ENCODE measurements at regions not wholly inside any gene's neighbourhood (a gene's known extent, or its start where the extent isn't known, plus 50 kb on each side); places are given as distances from the start of the nearest gene placed in this dataset.

DNA sequence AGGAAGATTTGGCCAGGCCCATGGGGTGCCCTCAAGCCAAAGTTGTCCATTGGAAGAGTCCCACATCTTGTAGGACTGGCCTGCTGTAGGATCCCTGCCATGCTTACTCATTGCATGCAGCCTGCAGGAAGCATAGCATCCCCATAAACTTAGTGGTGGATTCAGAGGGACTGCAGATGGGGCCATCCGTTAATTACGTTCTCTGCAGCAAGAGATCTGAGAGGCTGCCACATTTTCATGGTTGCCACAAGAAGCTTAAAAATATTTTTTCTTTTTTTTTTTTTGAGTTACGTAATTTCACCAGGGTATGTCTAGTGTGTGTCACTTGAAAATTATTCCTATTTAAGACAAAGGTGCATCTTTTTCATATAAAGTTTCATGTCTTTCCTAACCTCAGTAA lies 329.7 kb upstream of the USP24 start:
- intact Hi-C loops (cut with micrococcal nuclease) = no loop called here
- Histone ChIP-seq H3K36me3 (ENCODE audit: control insufficient read depth, insufficient read depth, low read length) (no peaks in the 10 kb centered on the region), H3K4me1 (ENCODE audit: control insufficient read depth, insufficient read depth, low read length) (no peaks in the 10 kb centered on the region), H3K4me3 (ENCODE audit: low read length) (no peak overlapping the region), H3K27me3 (ENCODE audit: control insufficient read depth, insufficient read depth, low read length) (no peaks in the 10 kb centered on the region), H3K27ac (ENCODE audit: low read length) (no peak overlapping the region), H3K9me3 (ENCODE audit: control insufficient read depth, insufficient read depth, low read length) (no peaks in the 10 kb centered on the region)
- 85% methylated on average over 2 of the region's 3 CpGs for WGBS (ENCODE audit: insufficient coverage)
- no peak for TF ChIP-seq CTCF (IDR thresholded peaks at IDR 0.05)
- H3K4me1 Mint-ChIP-seq = no peaks in the 10 kb centered on the region
- H3K27ac Mint-ChIP-seq = no peak overlapping the region
- H3K27me3 Mint-ChIP-seq (ENCODE audit: low read depth in 2 of 2) = peaks cover 0 to 9% of the 10 kb centered on the region in 2 donors
- H3K9me3 Mint-ChIP-seq = no peaks in the 10 kb centered on the region
- H3K4me3 Mint-ChIP-seq = no peak overlapping the region
- no peak for DNase-seq
- ATAC-seq = no peak
- H3K36me3 Mint-ChIP-seq = no peaks in the 10 kb centered on the region

- DNase-seq = no peak
- Mint-ChIP-seq H3K27ac (no peak overlapping the region), H3K9me3 (no peaks in the 10 kb centered on the region), H3K4me1 (no peaks in the 10 kb centered on the region), H3K36me3 (no peaks in the 10 kb centered on the region), H3K27me3 (ENCODE audit: low read depth in 2 of 2) (peaks cover 0 to 7% of the 10 kb centered on the region in 2 donors), H3K4me3 (no peak overlapping the region)
- H3K9me3 ChIP-seq (ENCODE audit: control insufficient read depth, insufficient read depth, low read length) = no peaks in the 10 kb centered on the region
- intact Hi-C loops (cut with micrococcal nuclease) = no loop called here
- no peaks in the 10 kb centered on the region for H3K36me3 ChIP-seq (ENCODE audit: control insufficient read depth, insufficient read depth, low read length)
- H3K4me3 ChIP-seq (ENCODE audit: low read length) = no peak overlapping the region
- H3K27me3 ChIP-seq (ENCODE audit: control insufficient read depth, insufficient read depth, low read length) = no peaks in the 10 kb centered on the region
- no peak for TF ChIP-seq CTCF (IDR thresholded peaks at IDR 0.05)
- no peaks in the 10 kb centered on the region for H3K4me1 ChIP-seq (ENCODE audit: control insufficient read depth, insufficient read depth, low read length)
- no peak for ATAC-seq
- H3K27ac ChIP-seq (ENCODE audit: low read length) = no peak overlapping the region
Observed at GRCh38 chr1:55542901-55543504, 327.8 kb upstream of the USP24 start.

- Mint-ChIP-seq H3K4me1 (peaks cover 11 to 13% of the 10 kb centered on the region in 2 donors), H3K27ac (no peak overlapping the region), H3K9me3 (no peaks in the 10 kb centered on the region), H3K4me3 (no peak overlapping the region), H3K36me3 (no peaks in the 10 kb centered on the region), H3K27me3 (ENCODE audit: low read depth in 2 of 2) (peaks cover 0 to 2% of the 10 kb centered on the region in 2 donors)
- Histone ChIP-seq H3K36me3 (ENCODE audit: control insufficient read depth, insufficient read depth, low read length) (no peaks in the 10 kb centered on the region), H3K27ac (ENCODE audit: low read length) (no peak overlapping the region), H3K9me3 (ENCODE audit: control insufficient read depth, insufficient read depth, low read length) (no peaks in the 10 kb centered on the region), H3K4me1 (ENCODE audit: control insufficient read depth, insufficient read depth, low read length) (peaks cover 1% of the 10 kb centered on the region), H3K4me3 (ENCODE audit: low read length) (no peak overlapping the region), H3K27me3 (ENCODE audit: control insufficient read depth, insufficient read depth, low read length) (no peaks in the 10 kb centered on the region)
- WGBS (ENCODE audit: insufficient coverage) = no CpG with 5 or more reads among the region's 1 CpG
- intact Hi-C loops (cut with micrococcal nuclease) = no loop called here
- DNase-seq (no peak), ATAC-seq (no peak)
- TF ChIP-seq CTCF (IDR thresholded peaks at IDR 0.05) = no peak
Observed at GRCh38 chr1:55541296-55541695, 326.1 kb upstream of the USP24 start.
